Left lung (tissue), 4 donors: ENCODE measurements at regions not wholly inside any gene's neighbourhood (a gene's known extent, or its start where the extent isn't known, plus 50 kb on each side); places are given as distances from the start of the nearest gene placed in this dataset.
"Not testable (repeated sequence)": the region's sequence is repeated elsewhere in the genome, so short reads cannot be mapped to it uniquely, and the experiment has no call there.

Experiments
- ATAC-seq: fragments of 200-7000 bp; cut with Tn5 transposase; one replicate; pipeline ENCODE4 v1.9.1; 2020; ENCODE audit warnings: moderate library complexity
- DNase-seq, 4 donors: peaks; one replicate each; pipeline ENCODE4 v3.0.0-alpha.2; 2013 to 2020
- H3K27ac ChIP-seq, 2 donors: fragments of 200-600 bp; sonication (generic) in 1 of 2; one replicate each; pipeline versions ENCODE4 v1.5.0 to v1.8.0; 2020 to 2021
- H3K27me3 ChIP-seq, 2 donors: fragments of 200-600 bp; sonication (generic) in 1 of 2; one replicate each; pipeline versions ENCODE4 v1.5.0 to v1.8.0; 2020 to 2021
- H3K36me3 ChIP-seq, 2 donors: fragments of 200-600 bp; sonication (generic) in 1 of 2; one replicate each; pipeline versions ENCODE4 v1.5.0 to v1.8.0; 2020 to 2021
- H3K4me1 ChIP-seq, 2 donors: fragments of 200-600 bp; one replicate each; pipeline ENCODE4 v1.8.0; 2021
- H3K4me3 ChIP-seq, 2 donors: fragments of 200-600 bp; sonication (generic) in 1 of 2; one replicate each; pipeline versions ENCODE4 v1.5.0 to v1.8.0; 2020 to 2021; ENCODE audit warnings: mild to moderate bottlenecking in 1 of 2
- H3K9me3 ChIP-seq, 2 donors: fragments of 200-600 bp; sonication (generic) in 1 of 2; one replicate each; pipeline versions ENCODE4 v1.5.0 to v1.8.0; 2020 to 2021
- CTCF ChIP-seq, 2 donors: fragments of 200-600 bp; sonication (generic) in 1 of 2; IDR thresholded peaks; one replicate each; pipeline versions ENCODE4 v1.5.0 to v1.8.0; 2021; ENCODE audit warnings: antibody characterized with exemption in 2 of 2
- intact Hi-C, 2 donors: fragments of 100-400 bp; cut with DNase I; formaldehyde crosslinking; loops; one replicate each; pipeline versions ENCODE4 v1.11.2 to v1.14.2; 2022
- donor health status: DM: no; HTN: yes; CAD: no.
- donor health status: DM: no; HTN: no; CAD: no.

GRCh38 chr10:65275296-65275695 is 1650.5 kb upstream of the LRRTM3 start:
- H3K9me3 ChIP-seq, result peaks cover 0 to 18% of the 10 kb centered on the region in 2 donors
- DNase-seq, result no peak
- no peak for ATAC-seq
- no peaks in the 10 kb centered on the region for H3K4me1 ChIP-seq
- intact Hi-C loops, result no loop called here
- H3K27ac ChIP-seq, result no peak overlapping the region
- H3K4me3 ChIP-seq, result no peak overlapping the region
- TF ChIP-seq CTCF (IDR thresholded peaks at IDR 0.05), result no peak
- H3K27me3 ChIP-seq, result no peaks in the 10 kb centered on the region
- H3K36me3 ChIP-seq, result no peaks in the 10 kb centered on the region

- H3K4me3 ChIP-seq, result no peak overlapping the region
- H3K27me3 ChIP-seq, result no peaks in the 10 kb centered on the region
- DNase-seq (no peak), ATAC-seq (no peak)
- peaks cover 0 to 13% of the 10 kb centered on the region in 2 donors for H3K9me3 ChIP-seq
- H3K36me3 ChIP-seq, result no peaks in the 10 kb centered on the region
- intact Hi-C loops, result no loop called here
- H3K4me1 ChIP-seq, result no peaks in the 10 kb centered on the region
- H3K27ac ChIP-seq, result no peak overlapping the region
- TF ChIP-seq CTCF (IDR thresholded peaks at IDR 0.05), result no peak
Measured at GRCh38 chr10:65284495-65285041, 1641.3 kb upstream of the LRRTM3 start.

GRCh38 chr10:65285726-65286125 is 1640.1 kb upstream of the LRRTM3 start:
- H3K4me3 ChIP-seq, intact Hi-C loops: not testable (repeated sequence)

GRCh38 chr10:65291286-65291685 is 1634.5 kb upstream of the LRRTM3 start:
- Histone ChIP-seq H3K36me3 (no peaks in the 10 kb centered on the region), H3K27ac (no peak overlapping the region), H3K9me3 (no peaks in the 10 kb centered on the region), H3K27me3 (no peaks in the 10 kb centered on the region), H3K4me3 (no peak overlapping the region), H3K4me1 (no peaks in the 10 kb centered on the region)
- DNase-seq (no peak), ATAC-seq (no peak)
- TF ChIP-seq CTCF (IDR thresholded peaks at IDR 0.05), result no peak
- intact Hi-C loops, result no loop called here

More at GRCh38 chr10:65285726-65286125, 1640.1 kb upstream of the LRRTM3 start:
- H3K27me3 ChIP-seq, ATAC-seq, H3K36me3 ChIP-seq, H3K27ac ChIP-seq, H3K4me1 ChIP-seq, H3K9me3 ChIP-seq, DNase-seq: not testable (repeated sequence)

GRCh38 chr10:65292551-65292950 is 1633.3 kb upstream of the LRRTM3 start:
- no peaks in the 10 kb centered on the region for H3K9me3 ChIP-seq
- H3K36me3 ChIP-seq, result no peaks in the 10 kb centered on the region
- H3K4me3 ChIP-seq, result no peak overlapping the region
- TF ChIP-seq CTCF (IDR thresholded peaks at IDR 0.05), result no peak
- intact Hi-C loops, result no loop called here
- no peaks in the 10 kb centered on the region for H3K27me3 ChIP-seq
- no peak for ATAC-seq
- H3K4me1 ChIP-seq, result no peaks in the 10 kb centered on the region
- DNase-seq, result no peak
- no peak overlapping the region for H3K27ac ChIP-seq

- H3K27me3 ChIP-seq, result no peaks in the 10 kb centered on the region
- DNase-seq (no peak), ATAC-seq (no peak)
- H3K27ac ChIP-seq, result no peak overlapping the region
- TF ChIP-seq CTCF (IDR thresholded peaks at IDR 0.05), result no peak
- H3K9me3 ChIP-seq, result no peaks in the 10 kb centered on the region
- no peaks in the 10 kb centered on the region for H3K4me1 ChIP-seq
- intact Hi-C loops, result no loop called here
- no peak overlapping the region for H3K4me3 ChIP-seq
- no peaks in the 10 kb centered on the region for H3K36me3 ChIP-seq
Measured at GRCh38 chr10:65294329-65294728, 1631.5 kb upstream of the LRRTM3 start.
